ENCODE measurements at regions not wholly inside any gene's neighbourhood (a gene's known extent, or its start where the extent isn't known, plus 50 kb on each side); places are given as distances from the start of the nearest gene placed in this dataset.

DNA sequence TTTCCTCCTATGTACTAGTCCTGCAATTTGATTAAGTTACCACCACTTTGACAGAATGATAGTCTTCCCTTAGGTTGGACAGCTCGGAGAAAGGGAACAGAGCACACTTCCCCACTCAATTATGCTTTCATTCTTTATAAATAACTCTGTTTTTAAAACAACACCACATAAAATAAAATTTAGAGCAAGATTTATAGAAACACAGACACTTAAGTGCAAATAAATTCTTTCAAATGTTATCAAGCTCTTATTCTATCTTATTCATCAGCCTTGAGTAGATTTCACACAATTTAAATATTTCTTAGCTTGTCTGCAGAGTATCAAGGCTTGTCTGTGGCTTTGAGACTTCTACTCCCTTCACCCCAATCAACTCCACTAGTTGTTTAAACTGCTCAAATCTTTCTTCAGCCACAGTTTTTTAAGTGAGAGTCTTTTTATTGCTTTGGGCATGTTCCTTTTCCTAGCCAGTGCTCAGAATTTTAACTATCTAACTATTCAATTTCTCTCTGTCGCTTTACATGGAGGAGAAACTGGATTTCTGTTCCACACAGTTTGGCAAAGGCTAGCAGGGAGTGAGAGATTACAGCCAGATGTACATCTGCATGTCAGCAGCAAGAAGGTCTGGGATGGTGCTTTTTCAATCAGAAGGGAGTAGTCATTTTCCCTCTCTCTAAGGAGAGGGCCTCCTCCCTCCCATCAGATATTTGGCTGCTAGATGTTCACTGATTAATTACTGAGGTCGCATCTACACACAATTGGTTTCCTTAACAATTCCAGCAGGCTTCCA lies 53.1 kb upstream of the PLAC1 start:
- no peak overlapping the region for H3K9ac ChIP-seq (ENCODE audit: low read length)
- DNase-seq (ENCODE audit: low read depth, low spot score) (no peak), ATAC-seq (no peak)
- H3K36me3 ChIP-seq (ENCODE audit: control insufficient read depth in 1 of 2, insufficient read depth in 2 of 2, low read length in 2 of 2): no peaks in the 10 kb centered on the region
- H3K4me2 ChIP-seq (ENCODE audit: low read length): no peak overlapping the region
- ChIA-PET RAD21 (ENCODE audit: low non-redundant PET in 1 of 2, low total read pairs in 2 of 2, uncharacterized antibody in 2 of 2, unreplicated experiment in 2 of 2) (no interaction called here), POLR2A (no interaction called here), CTCF (no interaction called here)
- H4K20me1 ChIP-seq (ENCODE audit: insufficient read depth): no peaks in the 10 kb centered on the region
- H2AFZ ChIP-seq (ENCODE audit: low read depth, low read length, poor library complexity, severe bottlenecking): no peak overlapping the region
- no peak overlapping the region for H3K27ac ChIP-seq (ENCODE audit: low read depth, low read length)
- no peak overlapping the region for H3K4me3 ChIP-seq (replicated peaks in 1 of 2; ENCODE audit: low read depth in 1 of 2, low read length in 2 of 2)
- no peaks in the 10 kb centered on the region for H3K27me3 ChIP-seq (ENCODE audit: insufficient read depth, low read length)
- intact Hi-C loops (cut with micrococcal nuclease): no loop called here
- no peaks in the 10 kb centered on the region for H3K79me2 ChIP-seq (ENCODE audit: insufficient read depth, low read length)
- H3K9me2 ChIP-seq (ENCODE audit: insufficient read depth): no peaks in the 10 kb centered on the region
- no peaks in the 10 kb centered on the region for H3K9me3 ChIP-seq (ENCODE audit: control insufficient read depth in 1 of 2, insufficient read depth in 1 of 2, low read depth in 1 of 2, low read length in 2 of 2)
- H3K4me1 ChIP-seq (ENCODE audit: control insufficient read depth in 1 of 2, insufficient read depth in 2 of 2, low read length in 2 of 2): no peaks in the 10 kb centered on the region
- no peak for TF ChIP-seq EGR1 (IDR thresholded peaks at IDR 0.05; ENCODE audit: low read depth)
- TF ChIP-seq, protein P1, sequence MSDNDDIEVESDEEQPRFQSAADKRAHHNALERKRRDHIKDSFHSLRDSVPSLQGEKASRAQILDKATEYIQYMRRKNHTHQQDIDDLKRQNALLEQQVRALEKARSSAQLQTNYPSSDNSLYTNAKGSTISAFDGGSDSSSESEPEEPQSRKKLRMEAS (IDR thresholded peaks at IDR 0.05): no peak
- TF ChIP-seq POLR2A (IDR thresholded peaks at IDR 0.05; ENCODE audit: borderline replicate concordance, extremely low read depth, insufficient read depth, insufficient read length): no peak
- no peak for TF ChIP-seq TCF7L2 (IDR thresholded peaks at IDR 0.05; ENCODE audit: borderline replicate concordance, extremely low read depth, insufficient read depth, insufficient read length)
- no peak for TF ChIP-seq ELF1 (IDR thresholded peaks at IDR 0.05; ENCODE audit: borderline replicate concordance, low read depth)
- TF ChIP-seq, protein P2, sequence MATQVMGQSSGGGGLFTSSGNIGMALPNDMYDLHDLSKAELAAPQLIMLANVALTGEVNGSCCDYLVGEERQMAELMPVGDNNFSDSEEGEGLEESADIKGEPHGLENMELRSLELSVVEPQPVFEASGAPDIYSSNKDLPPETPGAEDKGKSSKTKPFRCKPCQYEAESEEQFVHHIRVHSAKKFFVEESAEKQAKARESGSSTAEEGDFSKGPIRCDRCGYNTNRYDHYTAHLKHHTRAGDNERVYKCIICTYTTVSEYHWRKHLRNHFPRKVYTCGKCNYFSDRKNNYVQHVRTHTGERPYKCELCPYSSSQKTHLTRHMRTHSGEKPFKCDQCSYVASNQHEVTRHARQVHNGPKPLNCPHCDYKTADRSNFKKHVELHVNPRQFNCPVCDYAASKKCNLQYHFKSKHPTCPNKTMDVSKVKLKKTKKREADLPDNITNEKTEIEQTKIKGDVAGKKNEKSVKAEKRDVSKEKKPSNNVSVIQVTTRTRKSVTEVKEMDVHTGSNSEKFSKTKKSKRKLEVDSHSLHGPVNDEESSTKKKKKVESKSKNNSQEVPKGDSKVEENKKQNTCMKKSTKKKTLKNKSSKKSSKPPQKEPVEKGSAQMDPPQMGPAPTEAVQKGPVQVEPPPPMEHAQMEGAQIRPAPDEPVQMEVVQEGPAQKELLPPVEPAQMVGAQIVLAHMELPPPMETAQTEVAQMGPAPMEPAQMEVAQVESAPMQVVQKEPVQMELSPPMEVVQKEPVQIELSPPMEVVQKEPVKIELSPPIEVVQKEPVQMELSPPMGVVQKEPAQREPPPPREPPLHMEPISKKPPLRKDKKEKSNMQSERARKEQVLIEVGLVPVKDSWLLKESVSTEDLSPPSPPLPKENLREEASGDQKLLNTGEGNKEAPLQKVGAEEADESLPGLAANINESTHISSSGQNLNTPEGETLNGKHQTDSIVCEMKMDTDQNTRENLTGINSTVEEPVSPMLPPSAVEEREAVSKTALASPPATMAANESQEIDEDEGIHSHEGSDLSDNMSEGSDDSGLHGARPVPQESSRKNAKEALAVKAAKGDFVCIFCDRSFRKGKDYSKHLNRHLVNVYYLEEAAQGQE (IDR thresholded peaks at IDR 0.05; ENCODE audit: low read depth): no peak
- no peak for TF ChIP-seq SRF (IDR thresholded peaks at IDR 0.05; ENCODE audit: low read depth)
- TF ChIP-seq, protein P3, sequence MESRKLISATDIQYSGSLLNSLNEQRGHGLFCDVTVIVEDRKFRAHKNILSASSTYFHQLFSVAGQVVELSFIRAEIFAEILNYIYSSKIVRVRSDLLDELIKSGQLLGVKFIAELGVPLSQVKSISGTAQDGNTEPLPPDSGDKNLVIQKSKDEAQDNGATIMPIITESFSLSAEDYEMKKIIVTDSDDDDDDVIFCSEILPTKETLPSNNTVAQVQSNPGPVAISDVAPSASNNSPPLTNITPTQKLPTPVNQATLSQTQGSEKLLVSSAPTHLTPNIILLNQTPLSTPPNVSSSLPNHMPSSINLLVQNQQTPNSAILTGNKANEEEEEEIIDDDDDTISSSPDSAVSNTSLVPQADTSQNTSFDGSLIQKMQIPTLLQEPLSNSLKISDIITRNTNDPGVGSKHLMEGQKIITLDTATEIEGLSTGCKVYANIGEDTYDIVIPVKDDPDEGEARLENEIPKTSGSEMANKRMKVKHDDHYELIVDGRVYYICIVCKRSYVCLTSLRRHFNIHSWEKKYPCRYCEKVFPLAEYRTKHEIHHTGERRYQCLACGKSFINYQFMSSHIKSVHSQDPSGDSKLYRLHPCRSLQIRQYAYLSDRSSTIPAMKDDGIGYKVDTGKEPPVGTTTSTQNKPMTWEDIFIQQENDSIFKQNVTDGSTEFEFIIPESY (IDR thresholded peaks at IDR 0.05; ENCODE audit: extremely low read depth, insufficient replicate concordance, low read length): no peak
- no peak for TF ChIP-seq FOSL1 (IDR thresholded peaks at IDR 0.05; ENCODE audit: low read depth)
- TF ChIP-seq, protein P4, sequence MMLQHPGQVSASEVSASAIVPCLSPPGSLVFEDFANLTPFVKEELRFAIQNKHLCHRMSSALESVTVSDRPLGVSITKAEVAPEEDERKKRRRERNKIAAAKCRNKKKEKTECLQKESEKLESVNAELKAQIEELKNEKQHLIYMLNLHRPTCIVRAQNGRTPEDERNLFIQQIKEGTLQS (IDR thresholded peaks at IDR 0.05): no peak
- no TSS peak for BruUV-seq (replicated peaks)
